Stimulated activated CD8-positive, alpha-beta memory T cell treated with anti-CD3 and anti-CD28 coated beads, Interleukin-4, amount 100 ng/mL, for 1 hour (primary cell): ENCODE measurements at regions not wholly inside any gene's neighbourhood (a gene's known extent, or its start where the extent isn't known, plus 50 kb on each side); places are given as distances from the start of the nearest gene placed in this dataset.

Source experiments
- DNase-seq, 2 donors: peaks; one replicate each; pipeline ENCODE4 v3.0.0-alpha.2; 2020; ENCODE audit warnings: low read depth in 2 of 2, low spot score in 1 of 2

DNA sequence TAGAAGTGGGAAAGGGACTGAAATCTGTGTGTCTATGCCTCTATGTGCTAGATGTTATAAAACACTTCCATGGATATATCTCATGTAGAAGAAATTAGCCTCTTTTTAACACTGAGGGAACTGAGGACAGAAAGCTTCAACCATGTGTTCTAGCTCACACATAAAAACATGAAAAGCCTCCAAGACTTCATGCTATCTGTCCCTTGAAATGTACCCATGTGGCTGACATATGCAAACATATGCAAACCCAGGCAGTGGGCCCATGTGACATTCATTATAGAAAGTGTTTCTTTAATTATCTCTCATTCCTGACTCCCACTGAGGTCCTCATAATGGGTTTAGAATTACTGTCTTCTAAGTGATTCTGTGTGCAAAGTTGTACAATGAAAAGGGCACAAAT is 134.7 kb upstream of the MAF start:
- DNase-seq = no peak

DNA sequence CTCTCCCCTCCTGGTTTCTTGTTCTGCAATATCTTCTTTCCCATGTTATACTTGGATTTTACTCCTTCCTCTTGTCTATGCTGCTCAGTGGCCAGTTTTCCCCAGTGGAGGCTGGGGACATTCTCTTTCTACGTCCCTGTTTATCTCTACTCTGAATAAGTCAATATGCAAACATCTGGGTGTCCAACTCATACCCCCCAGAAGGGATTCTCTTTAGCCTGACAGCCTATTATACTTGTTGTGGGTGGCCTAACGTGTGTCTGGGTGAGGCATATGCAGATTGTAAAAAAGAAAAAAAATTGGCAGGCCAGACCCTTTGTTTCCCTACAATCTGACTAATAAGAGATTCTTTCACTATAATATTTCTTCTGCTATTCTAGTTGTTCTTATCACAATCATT is 134.2 kb upstream of the MAF start:
- DNase-seq = no peak

DNA sequence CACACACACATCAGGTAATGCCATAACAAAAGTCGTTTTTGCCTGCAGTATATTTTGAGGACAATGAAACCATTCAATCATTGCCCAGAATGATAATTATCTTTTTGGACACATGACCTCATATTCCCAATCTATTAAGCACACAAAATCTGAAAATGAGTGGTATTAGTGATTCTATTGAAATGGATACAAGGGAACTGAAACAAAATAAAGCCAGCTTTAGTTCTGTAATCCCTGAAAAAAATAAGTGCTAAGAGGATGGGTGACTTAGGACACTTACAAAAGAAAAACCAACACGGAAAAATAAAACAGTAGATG is 128.3 kb upstream of the MAF start:
- no peak for DNase-seq

DNA sequence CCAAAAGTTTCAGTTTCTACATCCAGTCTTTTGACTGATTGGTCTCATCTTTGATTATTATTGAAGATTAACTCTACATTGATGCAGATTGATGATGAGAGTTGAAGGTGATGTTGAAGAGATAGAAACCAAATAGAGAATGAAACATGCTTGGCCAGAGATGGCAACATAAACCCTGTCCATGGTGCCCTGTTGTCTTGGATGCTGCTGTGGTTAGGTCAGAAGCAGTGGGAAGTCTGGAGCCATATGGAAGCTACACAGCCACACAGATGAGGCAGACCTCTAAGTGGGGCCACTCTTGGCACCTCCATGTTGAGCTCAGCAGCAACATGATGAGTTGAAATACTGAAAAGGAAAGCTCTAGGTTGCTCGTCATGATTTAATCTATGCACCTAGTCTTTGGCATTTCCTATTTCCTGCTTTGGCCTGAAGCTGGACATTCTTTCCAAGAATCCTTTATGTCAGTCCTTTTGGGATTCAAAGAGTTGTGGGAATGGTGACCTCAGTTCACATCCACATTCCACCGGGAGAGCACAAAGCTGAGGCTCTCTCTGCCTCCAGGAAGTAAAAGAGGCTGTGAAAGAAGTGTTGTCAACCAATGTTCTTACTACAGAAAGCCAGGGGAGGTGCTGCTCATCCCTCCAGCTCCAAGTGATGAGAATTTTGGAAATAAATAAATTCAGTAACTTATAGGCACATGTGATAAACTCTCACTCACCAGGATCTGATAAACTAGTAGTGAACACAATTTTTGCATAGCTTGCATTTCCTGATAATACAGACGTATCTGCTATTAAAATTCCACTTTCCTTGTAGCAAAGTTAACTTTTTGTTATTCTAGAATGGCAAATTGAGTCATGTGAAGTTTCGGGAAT is 127.7 kb upstream of the MAF start:
- no peak for DNase-seq

DNA sequence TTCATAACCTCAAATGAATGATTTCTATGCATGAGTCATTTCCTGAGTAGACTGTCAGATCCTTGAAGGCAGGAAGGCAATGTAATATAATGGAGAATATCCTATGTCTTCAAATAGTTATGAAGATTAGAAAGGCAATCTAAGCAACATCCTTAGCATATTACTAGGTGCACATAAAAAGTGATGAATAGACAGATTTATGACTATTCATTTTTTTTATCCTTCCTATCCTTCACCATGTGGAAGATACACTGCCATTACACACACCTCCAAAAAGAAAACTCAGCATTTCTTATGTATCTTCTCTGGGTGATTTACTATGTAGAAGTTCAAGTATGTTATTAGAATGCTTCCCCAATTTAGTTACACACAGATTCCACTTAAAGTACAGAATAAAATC is 126.4 kb upstream of the MAF start:
- no peak for DNase-seq

DNA sequence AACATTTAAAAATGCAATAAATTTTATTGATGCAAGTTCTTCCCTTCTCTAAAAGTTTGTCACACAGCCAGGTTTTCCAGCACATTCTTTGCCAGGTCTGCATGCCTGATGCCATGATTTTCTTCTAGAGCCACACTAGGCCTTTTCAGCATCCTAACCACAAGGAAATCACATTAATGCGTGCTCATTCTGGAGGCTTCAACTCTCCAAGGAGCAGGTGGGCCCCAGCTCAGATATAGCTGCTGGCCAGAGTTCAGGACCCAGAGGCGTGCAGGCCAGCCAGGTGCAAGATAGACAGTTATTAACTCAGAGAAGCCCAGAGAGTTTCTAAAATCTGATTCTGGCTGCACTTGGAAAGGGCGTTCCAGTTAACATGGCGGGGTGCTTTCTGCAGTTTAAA is 124.5 kb upstream of the MAF start:
- DNase-seq = no peak

DNA sequence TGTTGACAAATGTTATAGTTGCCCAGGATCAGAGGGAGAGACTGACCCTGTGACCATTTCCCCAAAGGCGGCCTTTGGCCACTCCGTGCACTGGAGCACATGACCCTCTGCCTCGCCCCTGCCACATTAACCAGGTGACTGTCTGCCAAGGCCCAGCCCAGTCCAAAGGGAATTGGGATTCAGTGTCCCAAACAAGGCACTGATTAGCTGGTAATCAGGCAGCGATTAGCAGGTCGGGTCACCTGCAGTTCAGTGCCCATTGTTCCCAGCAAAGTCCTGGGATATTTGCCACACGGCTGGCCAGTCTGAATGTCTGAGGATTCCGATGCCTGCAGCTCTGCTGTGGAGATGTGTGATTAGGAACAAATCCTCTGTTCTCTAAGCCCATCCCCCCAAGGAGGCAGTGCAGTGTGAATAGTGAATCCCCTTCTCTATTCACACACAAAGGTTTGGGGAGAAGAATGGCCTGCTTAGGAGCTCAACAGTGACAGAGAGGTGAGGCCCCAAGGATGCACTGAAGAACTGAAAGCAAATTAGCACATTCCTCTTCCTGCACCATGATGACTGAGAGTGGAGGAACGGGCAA is 123.1 kb upstream of the MAF start:
- DNase-seq = no peak

DNA sequence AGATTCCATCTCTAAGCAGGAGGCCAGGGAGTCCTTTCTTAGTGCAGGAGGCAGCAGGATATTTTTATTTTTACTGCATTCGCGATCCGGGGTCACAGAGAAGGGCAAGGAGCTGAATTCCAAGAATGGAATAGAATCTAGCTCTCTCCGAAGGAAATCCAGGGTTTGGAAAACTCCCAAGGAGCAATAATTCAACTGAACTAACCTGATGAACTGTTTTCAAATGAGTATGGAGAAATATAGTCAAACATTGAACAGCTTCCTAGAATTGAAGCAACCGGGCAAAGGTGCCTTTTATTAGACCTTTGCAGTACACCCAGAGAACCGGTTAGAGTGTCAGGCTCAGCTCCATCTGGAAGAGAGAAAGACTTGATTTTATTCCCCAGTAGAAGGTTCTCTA is 120.7 kb upstream of the MAF start:
- DNase-seq = no peak

DNA sequence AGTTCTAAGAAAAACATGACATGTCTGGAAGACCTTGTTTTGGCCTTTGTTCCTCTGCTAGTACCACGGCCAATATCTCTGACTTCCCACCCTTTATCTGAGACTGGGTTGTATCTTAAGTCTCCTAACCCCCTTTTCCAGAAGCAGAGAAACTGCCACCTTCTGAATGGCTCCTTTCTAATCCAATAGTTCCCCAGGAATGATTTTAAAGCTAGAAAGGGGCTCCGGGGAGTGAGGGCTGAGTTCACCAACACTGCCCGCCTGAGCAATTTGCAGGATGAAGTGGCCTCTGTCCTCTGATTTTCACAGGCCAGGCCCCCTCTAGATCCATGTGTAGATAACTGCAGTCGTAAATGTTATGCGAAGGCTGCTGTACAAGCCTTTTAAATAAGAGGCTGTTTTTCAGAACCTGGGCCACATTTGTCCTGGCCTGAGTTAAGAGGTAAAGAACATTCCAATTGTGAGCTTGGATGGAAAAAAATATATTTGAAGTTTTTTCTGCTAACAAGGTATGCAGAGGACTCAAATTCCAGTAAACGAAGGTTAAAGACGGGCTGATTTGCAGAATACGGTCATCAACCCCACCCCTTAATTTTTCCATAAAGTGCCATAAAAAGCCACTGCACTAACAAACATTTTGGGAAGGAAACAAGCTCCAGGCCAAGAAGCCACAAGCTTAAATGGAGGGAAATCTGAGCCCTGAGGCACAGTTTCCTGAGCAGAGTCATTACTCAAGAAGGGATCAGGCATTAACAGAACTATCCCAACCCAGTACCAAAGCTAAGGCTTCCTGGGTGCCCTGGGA is 117.0 kb upstream of the MAF start:
- no peak for DNase-seq

DNA sequence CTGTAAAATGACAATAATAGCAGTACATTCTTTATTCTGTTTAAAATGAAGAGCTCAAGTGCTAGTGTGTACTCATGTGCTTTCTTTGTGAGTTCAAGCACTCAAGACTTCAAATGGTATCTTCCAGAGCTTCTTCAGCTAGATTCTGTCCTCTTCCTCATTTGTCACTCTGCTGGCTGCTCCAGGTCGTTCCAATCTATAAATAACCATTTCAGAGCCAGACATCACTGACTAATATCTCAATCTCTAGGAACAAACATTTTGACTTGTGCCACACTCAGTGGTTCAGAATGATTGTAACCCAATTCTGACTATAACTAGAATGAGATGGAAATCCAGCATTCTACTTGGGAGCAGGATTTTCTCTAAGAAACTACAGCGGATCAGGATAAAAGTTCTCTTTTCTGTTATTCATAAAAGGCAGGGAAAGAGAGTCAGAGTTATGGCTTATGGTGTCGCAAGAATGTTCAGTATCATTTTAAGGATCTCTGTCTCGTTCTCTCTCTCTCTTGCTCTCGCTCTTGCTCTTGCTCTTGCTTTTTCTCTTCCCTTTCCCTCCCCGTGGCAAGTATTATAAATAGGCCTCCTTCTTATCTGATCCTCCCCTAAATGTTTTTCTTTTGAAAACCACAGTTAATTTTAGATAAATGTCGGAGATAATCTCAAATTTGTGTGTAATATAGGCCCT is 116.3 kb upstream of the MAF start:
- no peak for DNase-seq

DNA sequence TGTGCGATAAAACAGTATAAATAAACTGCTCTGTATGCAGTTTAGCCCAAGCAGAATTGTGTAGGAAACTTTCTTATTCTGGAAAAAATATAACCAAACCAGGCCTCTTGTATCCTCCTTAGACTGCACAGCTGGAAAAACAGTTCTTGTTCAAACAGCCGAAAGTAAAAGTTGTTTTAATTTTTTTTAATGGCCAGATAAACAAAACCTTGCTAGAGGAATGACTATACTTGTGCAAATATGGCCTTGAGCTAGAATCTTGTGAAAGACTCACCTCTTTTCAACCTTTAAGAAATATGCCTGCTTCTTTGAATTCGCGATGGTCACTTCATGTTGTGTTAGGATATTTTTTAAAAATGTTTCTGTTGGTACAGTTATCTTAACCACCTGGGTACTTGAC is 114.5 kb upstream of the MAF start:
- DNase-seq = no peak

DNA sequence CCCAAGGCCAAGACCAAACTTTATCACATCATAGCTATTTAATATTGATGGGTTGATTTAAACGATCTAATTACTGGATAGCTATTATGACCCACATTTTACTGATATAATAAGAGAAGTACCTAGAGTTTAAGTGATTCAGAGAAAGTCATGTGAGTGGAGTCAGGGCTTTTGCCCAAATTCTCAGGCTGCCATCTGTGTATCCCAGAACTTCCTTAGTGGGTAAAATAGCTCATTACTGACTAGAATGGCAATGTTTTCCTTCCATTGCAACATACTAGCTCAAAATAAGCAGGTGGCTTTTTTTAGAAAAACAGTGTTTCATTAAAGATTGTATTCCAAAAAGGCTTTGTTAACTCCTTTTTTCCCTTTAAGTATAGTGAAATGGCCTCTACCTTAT is 113.9 kb upstream of the MAF start:
- DNase-seq = no peak

DNA sequence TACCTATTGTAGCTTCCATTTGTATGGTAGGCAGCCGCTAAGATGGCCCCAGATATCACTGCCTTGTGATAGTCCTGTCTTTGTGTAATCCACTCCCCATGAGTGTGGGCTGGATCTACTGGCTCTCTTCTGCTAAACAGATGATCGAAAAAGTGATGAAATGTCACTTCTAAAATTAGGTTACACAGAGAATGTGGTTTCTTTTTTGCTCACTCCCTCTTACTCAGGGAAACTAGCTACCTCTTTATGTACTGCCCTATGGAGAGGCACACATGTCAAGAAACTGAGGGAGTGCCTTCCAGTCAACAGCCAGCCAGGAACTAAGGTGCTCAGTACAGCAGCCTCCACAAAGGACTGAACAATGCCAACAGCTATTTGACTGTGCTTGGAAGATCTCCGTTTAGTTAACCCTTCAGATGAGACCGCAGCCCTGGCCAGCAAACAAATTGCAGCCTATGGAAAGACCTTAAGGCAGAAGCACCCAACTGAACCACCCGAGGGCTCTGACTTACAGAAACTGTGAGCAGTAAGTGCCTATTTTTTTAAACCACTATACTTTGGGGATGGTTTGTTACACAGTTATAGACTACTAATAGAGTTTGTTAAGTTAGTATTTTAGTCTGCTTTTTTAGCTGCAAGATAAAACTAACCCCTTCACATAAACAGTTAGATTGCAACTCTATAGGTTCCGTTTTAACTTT is 113.2 kb upstream of the MAF start:
- DNase-seq = no peak

DNA sequence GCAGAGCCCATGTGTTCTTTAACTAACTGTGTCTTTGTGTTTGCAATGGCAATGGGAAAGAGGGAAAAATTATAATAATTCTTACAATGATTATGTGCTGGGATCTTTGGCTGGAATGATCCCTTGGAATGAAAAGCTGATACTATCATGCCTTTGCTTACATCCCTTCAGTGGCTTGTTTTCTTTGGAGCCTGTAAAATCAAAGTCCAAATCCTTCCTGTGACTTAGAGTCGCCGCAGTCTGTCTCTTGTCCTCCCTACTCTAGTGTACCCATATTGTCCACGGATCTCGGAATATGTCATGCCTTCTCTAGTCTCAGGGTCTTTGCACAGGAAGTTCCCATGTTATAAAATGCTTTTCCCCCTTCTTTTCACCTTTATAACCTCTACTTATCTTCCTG is 111.7 kb upstream of the MAF start:
- DNase-seq = no peak

DNA sequence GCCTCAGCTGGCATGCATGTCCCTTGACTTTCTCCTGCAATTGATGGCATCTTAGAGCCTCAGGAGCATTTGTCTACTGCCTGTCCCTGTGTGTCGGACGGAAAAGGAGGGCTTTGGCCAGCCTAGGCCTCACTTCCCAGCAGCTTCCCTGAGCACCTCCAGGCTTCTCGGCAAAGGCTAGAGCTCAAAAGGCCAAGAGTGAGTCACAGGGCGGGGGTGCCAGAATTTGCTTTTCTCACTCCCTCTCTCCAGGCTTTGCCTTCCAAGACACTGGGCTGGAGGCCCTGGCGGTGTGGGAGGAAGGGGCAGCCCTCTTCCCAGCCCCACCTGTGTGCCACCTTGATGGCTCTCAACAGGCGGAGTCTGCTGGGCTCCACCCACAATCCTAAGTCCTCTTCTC is 107.3 kb upstream of the MAF start:
- no peak for DNase-seq

DNA sequence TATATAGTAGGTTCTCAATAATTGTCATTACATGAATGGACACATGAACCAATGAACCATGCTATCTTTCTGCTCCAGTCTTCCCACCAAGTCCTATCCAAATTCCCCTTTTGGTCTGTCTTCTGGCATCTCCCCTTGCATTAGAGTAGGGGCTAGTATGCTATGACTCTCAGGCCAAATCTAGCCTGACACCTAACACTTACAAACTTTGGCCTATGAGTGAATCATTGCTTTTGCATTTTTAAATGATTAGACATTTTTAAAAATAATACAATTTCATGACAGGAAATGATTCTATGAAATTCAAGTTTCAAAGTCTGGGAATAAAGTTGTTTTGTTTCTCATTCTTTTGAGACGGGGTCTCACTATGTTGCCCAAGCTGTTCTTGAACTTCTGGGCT is 102.5 kb upstream of the MAF start:
- no peak for DNase-seq

DNA sequence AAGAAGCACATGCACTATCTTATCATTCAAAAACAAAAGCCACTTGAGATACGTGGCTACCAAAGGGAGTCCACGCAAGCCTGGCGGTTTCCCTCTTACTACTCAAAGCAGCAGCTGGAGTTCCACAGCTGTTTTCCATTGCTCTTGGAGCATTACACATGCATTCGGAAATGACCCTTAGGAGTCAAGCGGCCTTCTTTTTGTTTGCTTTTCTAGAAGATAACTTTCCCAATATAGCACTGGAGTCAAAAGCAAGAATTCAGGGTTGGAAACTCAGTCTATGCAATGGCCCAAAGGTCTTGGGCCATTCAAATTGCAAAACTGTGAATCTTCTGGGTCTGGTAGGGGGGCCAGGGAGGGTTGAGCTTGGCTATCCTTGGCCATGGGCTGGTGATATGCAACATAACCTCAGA is 97.8 kb upstream of the MAF start:
- DNase-seq = no peak

DNA sequence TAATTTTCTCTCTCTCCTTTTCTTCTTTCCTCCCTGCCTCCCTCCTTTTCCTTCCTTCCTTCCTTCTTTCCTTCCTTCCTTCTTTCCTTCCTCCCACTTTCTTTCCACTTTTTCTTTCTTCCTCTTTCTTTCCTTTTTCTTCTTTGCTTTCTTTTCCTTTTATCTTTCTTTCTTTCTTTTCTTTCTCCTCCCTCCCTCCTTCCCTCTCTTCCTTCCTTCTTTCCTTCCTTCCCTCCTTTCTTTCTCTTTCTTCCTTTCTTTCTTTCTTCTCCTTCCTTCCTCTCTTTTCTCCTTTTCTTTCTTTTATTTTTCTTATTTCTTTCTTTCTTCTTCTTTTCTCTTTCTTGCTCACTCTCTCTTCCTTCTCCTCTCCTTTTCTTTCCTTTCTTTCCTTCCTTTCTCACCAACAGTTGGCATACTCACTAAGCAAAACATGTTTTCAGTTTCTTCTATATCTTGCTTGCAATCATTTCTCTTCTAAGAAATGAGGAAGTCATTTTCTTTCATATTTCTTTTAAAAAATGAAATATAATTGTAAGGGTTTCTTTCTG is 97.1 kb upstream of the MAF start:
- no peak for DNase-seq

DNA sequence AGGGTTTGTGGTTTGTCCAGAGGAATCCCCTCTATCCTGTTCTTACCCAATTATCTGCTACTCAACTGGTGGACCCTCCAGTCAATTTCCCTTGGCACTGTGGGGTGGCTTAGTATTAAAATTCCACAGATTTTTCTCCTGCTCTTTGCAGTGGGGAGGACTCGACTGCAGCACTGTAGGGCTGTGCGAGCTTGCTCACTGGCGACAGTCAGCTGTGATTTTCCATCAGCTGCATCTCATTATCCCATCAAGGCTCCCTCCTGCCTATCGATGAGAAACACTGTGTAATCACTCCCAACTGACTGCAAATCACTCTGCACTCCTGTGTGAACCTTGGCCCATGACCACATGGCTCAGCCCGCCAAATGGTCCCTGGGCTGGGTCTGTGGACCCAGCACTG is 90.5 kb upstream of the MAF start:
- DNase-seq = no peak

DNA sequence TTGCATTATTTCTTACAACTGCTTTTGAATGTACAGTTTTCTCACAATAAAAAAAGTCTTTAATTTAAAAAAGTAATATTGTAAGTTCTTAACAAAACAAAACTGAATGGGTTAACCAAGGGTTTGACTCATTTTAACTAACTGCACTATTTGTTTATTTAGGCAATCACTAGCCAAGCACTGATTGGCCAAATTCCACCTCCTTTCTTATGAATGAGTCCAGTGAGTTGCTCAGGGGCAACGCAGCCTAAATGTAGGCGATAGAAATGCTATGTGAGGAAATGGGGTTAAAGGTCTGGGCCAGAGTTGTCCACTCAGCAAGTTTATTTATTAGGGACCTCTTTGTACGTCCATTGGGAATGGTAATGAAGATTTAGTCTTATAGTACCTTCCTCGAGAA is 89.6 kb upstream of the MAF start:
- no peak for DNase-seq
